ENCODE measurements at regions not wholly inside any gene's neighbourhood (a gene's known extent, or its start where the extent isn't known, plus 50 kb on each side); places are given as distances from the start of the nearest gene placed in this dataset.

DNA sequence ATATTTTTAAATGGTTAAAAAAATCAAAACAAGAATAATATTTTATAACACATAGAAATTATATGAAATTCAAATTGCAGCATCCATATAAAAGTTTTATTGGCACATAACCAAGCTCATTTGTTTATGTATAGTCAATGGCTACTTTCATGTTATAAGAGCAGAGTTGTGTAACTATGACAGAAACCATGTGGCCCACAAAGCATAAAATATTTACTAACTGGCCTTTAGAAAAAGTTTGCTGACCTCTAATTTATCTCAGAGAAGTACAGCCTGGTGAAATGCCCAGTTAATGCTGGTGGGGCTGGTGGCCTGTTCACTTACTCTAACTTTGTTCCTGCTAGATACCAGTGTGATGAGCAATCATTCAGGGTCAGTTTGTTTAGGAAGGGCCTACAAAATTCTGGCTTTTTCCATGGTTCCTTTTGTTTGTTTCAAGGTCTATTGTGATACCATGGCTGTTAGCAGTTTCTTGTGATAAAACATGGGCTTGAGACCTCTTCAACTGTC is 104.6 kb downstream of the PPP1R2C start:
- TF ChIP-seq, protein P1, sequence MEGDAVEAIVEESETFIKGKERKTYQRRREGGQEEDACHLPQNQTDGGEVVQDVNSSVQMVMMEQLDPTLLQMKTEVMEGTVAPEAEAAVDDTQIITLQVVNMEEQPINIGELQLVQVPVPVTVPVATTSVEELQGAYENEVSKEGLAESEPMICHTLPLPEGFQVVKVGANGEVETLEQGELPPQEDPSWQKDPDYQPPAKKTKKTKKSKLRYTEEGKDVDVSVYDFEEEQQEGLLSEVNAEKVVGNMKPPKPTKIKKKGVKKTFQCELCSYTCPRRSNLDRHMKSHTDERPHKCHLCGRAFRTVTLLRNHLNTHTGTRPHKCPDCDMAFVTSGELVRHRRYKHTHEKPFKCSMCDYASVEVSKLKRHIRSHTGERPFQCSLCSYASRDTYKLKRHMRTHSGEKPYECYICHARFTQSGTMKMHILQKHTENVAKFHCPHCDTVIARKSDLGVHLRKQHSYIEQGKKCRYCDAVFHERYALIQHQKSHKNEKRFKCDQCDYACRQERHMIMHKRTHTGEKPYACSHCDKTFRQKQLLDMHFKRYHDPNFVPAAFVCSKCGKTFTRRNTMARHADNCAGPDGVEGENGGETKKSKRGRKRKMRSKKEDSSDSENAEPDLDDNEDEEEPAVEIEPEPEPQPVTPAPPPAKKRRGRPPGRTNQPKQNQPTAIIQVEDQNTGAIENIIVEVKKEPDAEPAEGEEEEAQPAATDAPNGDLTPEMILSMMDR (IDR thresholded peaks at IDR 0.05) = no peak
- TF ChIP-seq EZH2phosphoT487 (IDR thresholded peaks at IDR 0.05) = no peak
